DMS 273 (cell line): ENCODE measurements at regions not wholly inside any gene's neighbourhood (a gene's known extent, or its start where the extent isn't known, plus 50 kb on each side); places are given as distances from the start of the nearest gene placed in this dataset.
A peak's percentile ranks its signal among the peaks of the same experiment; 100 is the strongest.
"Not testable (repeated sequence)": the region's sequence is repeated elsewhere in the genome, so short reads cannot be mapped to it uniquely, and the experiment has no call there.

Experiments used
- DNase-seq: peaks from one replicate; lab custom pipeline; 2025; ENCODE audit not compliant: unreplicated experiment; lab: John Stamatoyannopoulos, UW

- DNase-seq: not testable (repeated sequence)
Measured at GRCh38 chrX:89973248-89973647, 51.5 kb downstream of the TGIF2LX start.

- no peak for DNase-seq
Measured at GRCh38 chrX:90012395-90012794, 90.7 kb downstream of the TGIF2LX start.

- DNase-seq: no peak
Measured at GRCh38 chrX:90026730-90027129, 105.0 kb downstream of the TGIF2LX start.

GRCh38 chrX:90040807-90041206 is 119.1 kb downstream of the TGIF2LX start:
- peak; percentile 3 for DNase-seq
